ENCODE measurements at regions not wholly inside any gene's neighbourhood (a gene's known extent, or its start where the extent isn't known, plus 50 kb on each side); places are given as distances from the start of the nearest gene placed in this dataset.

DNA sequence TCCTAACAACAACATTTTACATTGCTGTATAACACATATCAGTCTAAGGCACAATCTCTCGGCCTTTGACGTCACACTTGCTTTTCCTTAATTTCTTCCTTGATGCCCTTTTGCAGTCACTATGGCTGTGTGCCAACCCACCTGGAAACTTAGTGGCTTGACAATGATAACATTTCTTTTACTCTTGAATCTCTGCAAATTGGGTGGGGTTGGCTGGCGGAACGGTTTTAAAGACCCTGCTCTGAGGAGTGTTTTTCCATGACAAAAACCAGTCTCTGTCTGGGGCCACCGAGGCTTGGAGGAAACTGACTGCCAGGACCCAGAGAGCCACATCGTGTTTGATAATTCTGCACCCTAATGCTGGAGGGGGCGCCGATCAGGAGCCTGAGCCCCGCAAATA lies 115.6 kb downstream of the KLF13 start:
- Histone ChIP-seq H3K4me3 (ENCODE audit: low read depth, low read length) (no peak overlapping the region), H3K9ac (ENCODE audit: low read length) (no peak overlapping the region), H3K27me3 (ENCODE audit: control insufficient read depth, insufficient read depth, low read length) (peaks cover 20% of the 10 kb centered on the region), H3K9me3 (ENCODE audit: control insufficient read depth, insufficient read depth, low read depth, low read length) (no peaks in the 10 kb centered on the region), H3K27ac (ENCODE audit: low read depth, low read length) (no peak overlapping the region), H3K36me3 (ENCODE audit: control insufficient read depth, insufficient read depth, low read length) (no peaks in the 10 kb centered on the region), H3K4me1 (ENCODE audit: control insufficient read depth, insufficient read depth, low read length) (peaks cover 15% of the 10 kb centered on the region)

DNA sequence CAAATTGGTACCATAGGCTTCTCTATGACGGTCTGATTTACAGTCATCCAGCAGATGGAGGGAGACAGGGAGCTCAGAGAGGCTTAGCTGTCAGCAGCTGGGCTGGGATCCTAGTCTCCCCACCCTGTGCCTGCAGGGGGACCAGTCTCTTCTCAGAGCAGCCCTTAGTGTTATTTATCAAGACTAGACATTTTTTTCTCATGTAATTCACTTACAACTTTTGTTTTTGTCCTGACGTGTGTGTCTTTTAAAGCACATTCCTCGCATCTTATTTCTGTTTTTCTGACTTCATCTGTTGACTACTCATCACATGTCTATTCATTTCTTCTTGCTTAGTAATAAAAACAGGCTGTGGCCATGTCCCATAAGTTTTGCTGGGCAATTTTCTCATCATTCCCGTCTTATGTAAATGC lies 116.1 kb downstream of the KLF13 start:
- Histone ChIP-seq H3K27ac (ENCODE audit: low read depth, low read length) (no peak overlapping the region), H3K9me3 (ENCODE audit: control insufficient read depth, insufficient read depth, low read depth, low read length) (no peaks in the 10 kb centered on the region), H3K27me3 (ENCODE audit: control insufficient read depth, insufficient read depth, low read length) (peaks cover 20% of the 10 kb centered on the region), H3K36me3 (ENCODE audit: control insufficient read depth, insufficient read depth, low read length) (no peaks in the 10 kb centered on the region), H3K4me1 (ENCODE audit: control insufficient read depth, insufficient read depth, low read length) (peaks cover 15% of the 10 kb centered on the region), H3K9ac (ENCODE audit: low read length) (no peak overlapping the region), H3K4me3 (ENCODE audit: low read depth, low read length) (no peak overlapping the region)

DNA sequence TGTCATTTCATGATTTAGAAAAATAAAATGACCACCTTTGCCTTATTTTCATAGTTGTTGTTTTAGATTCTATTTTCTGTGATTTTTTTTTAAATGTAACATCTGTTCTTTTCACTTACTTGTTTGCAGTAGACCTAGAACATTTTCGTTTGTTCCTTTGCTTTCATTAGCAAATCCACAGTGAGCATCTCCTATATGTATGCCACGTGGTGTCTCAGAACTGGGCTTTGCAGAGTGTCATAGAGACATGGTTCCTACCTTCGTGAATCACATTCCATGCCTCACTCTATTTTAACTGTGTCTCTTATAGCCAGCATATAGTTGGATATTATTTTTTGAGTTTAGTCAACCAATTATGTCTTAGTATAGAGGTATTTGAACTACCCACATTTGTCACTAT lies 118.2 kb downstream of the KLF13 start:
- no peak overlapping the region for H3K27ac ChIP-seq (ENCODE audit: low read depth, low read length)
- H3K4me3 ChIP-seq (ENCODE audit: low read depth, low read length) = no peak overlapping the region
- H3K27me3 ChIP-seq (ENCODE audit: control insufficient read depth, insufficient read depth, low read length) = peaks cover 20% of the 10 kb centered on the region
- H3K4me1 ChIP-seq (ENCODE audit: control insufficient read depth, insufficient read depth, low read length) = peaks cover 15% of the 10 kb centered on the region
- no peaks in the 10 kb centered on the region for H3K9me3 ChIP-seq (ENCODE audit: control insufficient read depth, insufficient read depth, low read depth, low read length)
- H3K9ac ChIP-seq (ENCODE audit: low read length) = no peak overlapping the region
- H3K36me3 ChIP-seq (ENCODE audit: control insufficient read depth, insufficient read depth, low read length) = no peaks in the 10 kb centered on the region

DNA sequence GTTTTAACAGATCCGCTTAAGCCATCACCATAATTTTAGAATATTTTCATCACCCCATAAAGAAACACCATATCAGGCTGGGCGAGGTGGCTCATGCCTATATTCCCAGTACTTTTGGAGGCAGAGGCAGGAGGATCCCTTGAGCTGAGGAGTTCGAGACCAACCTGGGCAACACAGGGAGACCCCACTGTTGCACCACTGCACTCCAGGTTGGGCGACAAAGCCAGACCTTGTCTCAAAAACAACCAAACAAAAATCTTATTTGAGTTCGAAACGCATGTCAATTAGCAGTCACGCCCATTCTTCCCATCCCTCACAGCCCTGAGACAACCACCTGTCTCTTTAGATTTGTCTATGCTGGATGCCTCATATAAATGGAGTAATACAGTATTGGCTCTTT lies 119.9 kb downstream of the KLF13 start:
- H3K4me3 ChIP-seq (ENCODE audit: low read depth, low read length) = no peak overlapping the region
- H3K9ac ChIP-seq (ENCODE audit: low read length) = no peak overlapping the region

DNA sequence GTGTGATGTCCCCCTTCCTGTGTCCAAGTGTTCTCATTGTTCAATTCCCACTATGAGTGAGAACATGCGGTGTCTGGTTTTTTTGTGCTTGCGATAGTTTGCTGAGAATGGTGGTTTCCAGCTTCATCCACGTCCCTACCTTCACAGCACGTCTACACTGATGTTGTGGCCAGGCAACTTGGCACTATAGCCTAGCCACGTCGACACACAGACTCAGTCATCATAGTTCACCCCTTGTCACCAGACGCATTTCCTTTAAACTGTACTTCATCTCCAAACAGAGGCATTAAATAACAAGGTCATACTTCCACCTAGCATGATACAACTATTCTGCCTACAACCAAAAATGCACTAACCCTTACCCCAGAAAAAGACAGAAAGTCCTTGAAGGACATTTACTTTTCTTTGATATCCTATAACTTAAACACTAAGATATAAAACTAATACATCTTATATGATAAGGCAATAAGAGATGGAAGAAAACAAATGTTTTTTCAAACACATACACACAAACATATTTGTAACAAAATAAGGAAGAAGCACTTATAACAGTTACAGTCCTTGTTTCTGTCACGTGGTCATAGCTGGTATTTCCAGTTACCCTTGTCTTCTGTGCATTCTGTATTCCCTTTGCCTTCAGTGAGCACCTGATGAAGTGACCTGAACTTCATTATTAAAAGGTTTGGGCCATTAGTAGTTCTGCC lies 121.4 kb downstream of the KLF13 start:
- Histone ChIP-seq H3K4me1 (ENCODE audit: control insufficient read depth, insufficient read depth, low read length) (no peaks in the 10 kb centered on the region), H3K9me3 (ENCODE audit: control insufficient read depth, insufficient read depth, low read depth, low read length) (no peaks in the 10 kb centered on the region), H3K4me3 (ENCODE audit: low read depth, low read length) (no peak overlapping the region), H3K9ac (ENCODE audit: low read length) (no peak overlapping the region), H3K27ac (ENCODE audit: low read depth, low read length) (no peak overlapping the region), H3K27me3 (ENCODE audit: control insufficient read depth, insufficient read depth, low read length) (no peaks in the 10 kb centered on the region), H3K36me3 (ENCODE audit: control insufficient read depth, insufficient read depth, low read length) (no peaks in the 10 kb centered on the region)

More for the DNA sequence above, 119.9 kb downstream of the KLF13 start:
- Histone ChIP-seq H3K4me1 (ENCODE audit: control insufficient read depth, insufficient read depth, low read length) (peaks cover 10% of the 10 kb centered on the region; the same call in 1 of the 2 replicates), H3K36me3 (ENCODE audit: control insufficient read depth, insufficient read depth, low read length) (no peaks in the 10 kb centered on the region), H3K27ac (ENCODE audit: low read depth, low read length) (no peak overlapping the region), H3K9me3 (ENCODE audit: control insufficient read depth, insufficient read depth, low read depth, low read length) (no peaks in the 10 kb centered on the region), H3K27me3 (ENCODE audit: control insufficient read depth, insufficient read depth, low read length) (peaks cover 7% of the 10 kb centered on the region)

DNA sequence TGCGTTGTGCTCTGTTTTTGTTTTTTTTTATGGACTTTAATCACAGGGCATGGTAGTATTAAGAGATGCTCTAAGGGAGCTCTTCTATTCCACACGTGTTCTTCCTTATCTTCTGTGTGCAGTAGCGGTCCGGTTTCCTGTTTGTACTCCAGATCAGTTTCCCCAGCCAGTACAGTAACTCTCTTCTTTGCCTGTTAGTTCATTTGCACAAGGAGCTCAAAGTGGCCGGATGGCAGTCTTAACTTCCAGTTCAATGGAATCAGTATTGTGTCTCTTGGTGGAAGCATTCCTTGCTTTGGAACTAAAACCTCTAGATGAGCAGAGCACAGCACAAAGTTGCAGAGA lies 122.0 kb downstream of the KLF13 start:
- Histone ChIP-seq H3K4me3 (ENCODE audit: low read depth, low read length) (no peak overlapping the region), H3K36me3 (ENCODE audit: control insufficient read depth, insufficient read depth, low read length) (no peaks in the 10 kb centered on the region), H3K27ac (ENCODE audit: low read depth, low read length) (no peak overlapping the region), H3K9me3 (ENCODE audit: control insufficient read depth, insufficient read depth, low read depth, low read length) (no peaks in the 10 kb centered on the region), H3K27me3 (ENCODE audit: control insufficient read depth, insufficient read depth, low read length) (no peaks in the 10 kb centered on the region), H3K9ac (ENCODE audit: low read length) (no peak overlapping the region), H3K4me1 (ENCODE audit: control insufficient read depth, insufficient read depth, low read length) (no peaks in the 10 kb centered on the region)

DNA sequence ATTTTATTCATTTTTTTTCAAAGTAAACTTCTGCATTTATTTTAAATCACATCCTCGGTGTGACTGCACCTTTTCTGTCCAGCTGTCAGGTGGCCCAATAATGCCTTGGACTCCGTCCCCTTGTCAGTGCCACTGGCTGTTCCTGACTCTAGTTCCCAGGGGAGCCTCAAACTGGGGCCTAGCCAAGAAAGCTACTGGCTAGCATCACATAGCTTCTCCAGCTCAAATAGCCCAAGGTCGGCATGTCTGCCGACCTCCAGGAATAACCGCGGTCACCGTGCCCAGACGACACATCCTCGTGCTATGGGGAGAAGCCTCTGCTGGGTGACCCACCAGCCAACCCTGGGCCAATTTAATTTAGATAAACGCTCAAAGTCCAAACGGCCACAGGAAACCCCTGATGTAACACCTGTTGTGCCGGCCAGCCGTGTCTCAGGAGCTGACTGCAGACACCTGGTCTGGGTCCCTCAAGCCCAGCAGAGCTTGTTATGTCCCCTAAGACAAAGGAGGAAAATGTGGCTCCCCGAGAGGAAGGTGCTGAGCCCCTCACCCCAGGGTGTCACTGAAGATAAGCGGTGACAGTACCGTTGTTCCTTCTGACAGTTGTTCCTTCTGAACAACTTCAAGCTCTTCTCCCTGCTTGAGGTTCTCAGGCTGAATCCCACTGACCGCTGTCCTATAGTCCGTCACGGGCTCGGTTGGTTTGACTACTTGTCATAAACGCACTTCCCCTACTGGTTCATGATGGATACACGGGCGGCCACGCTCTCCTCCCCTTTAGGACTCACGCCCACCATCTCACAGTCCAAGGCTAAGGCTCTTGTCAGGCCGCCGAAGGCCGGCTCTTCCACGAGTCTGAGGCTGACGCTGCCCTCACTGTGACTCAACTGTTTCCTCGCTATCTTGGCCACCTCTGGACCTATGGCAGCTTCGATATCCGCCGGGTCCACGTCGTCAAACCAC lies 126.2 kb downstream of the KLF13 start:
- Histone ChIP-seq H3K36me3 (ENCODE audit: control insufficient read depth, insufficient read depth, low read length) (no peaks in the 10 kb centered on the region), H3K4me1 (ENCODE audit: control insufficient read depth, insufficient read depth, low read length) (no peaks in the 10 kb centered on the region), H3K27ac (ENCODE audit: low read depth, low read length) (no peak overlapping the region), H3K9me3 (ENCODE audit: control insufficient read depth, insufficient read depth, low read depth, low read length) (no peaks in the 10 kb centered on the region), H3K4me3 (ENCODE audit: low read depth, low read length) (no peak overlapping the region), H3K27me3 (ENCODE audit: control insufficient read depth, insufficient read depth, low read length) (no peaks in the 10 kb centered on the region), H3K9ac (ENCODE audit: low read length) (no peak overlapping the region)

DNA sequence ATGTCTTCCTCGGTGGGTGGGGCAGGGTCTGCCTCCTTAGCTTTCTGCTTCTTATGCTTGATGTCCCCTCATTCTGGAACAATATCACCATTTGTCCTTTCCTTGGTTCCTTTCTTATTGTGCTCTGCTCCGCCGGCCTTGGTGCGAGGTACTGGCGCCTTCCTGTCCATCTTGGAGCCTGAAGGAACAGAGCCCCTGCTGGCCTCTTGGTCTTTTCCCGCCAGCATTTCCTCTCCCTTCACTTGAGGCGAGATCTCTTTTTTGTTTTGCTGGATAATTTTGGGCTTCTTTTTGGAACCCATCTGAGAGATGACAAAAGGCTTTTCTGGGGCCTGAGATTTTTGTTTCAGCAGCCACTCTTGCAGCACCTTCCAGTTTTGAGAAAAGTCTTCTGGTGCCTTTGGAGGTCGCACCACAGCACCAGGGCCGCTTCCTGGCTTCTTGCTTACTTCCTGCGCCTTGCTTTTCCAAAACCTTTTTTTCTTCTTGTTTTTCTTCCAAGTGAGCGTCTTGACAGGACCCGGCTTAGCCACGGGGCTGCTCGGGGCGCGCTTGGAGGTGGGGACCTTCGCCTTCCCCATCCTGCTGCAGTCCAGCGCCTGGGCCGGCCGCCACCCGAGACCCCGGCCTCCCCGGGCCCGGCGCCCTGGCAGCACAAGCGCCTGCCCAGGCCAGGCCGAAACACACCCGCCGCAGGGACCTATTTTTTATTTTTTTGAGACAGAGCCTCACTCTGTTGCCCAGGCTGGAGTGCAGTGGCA lies 127.1 kb downstream of the KLF13 start:
- Histone ChIP-seq H3K4me1 (ENCODE audit: control insufficient read depth, insufficient read depth, low read length) (no peaks in the 10 kb centered on the region), H3K4me3 (ENCODE audit: low read depth, low read length) (no peak overlapping the region), H3K36me3 (ENCODE audit: control insufficient read depth, insufficient read depth, low read length) (no peaks in the 10 kb centered on the region), H3K9me3 (ENCODE audit: control insufficient read depth, insufficient read depth, low read depth, low read length) (no peaks in the 10 kb centered on the region), H3K27me3 (ENCODE audit: control insufficient read depth, insufficient read depth, low read length) (no peaks in the 10 kb centered on the region), H3K9ac (ENCODE audit: low read length) (no peak overlapping the region), H3K27ac (ENCODE audit: low read depth, low read length) (no peak overlapping the region)

DNA sequence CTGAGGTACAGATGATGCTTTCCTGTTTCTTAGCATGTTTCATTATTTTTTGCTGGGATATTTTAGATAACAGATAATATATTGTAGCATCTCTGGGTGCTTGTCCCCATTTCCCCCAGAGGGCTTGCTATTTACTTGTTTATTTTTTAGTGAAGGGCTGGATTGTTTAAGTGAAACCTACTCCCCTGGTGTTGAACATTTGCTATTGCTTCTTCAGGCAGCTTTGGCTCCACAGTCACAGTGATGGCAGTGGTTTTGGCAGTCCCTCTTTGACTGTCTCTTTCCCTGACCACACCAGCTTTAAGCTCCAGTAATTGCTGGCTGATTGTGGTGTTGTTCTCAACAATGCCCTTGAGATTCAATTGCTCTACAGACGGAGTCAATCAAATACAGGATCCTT lies 128.9 kb downstream of the KLF13 start:
- no peaks in the 10 kb centered on the region for H3K4me1 ChIP-seq (ENCODE audit: control insufficient read depth, insufficient read depth, low read length)
- no peaks in the 10 kb centered on the region for H3K27me3 ChIP-seq (ENCODE audit: control insufficient read depth, insufficient read depth, low read length)
- H3K9ac ChIP-seq (ENCODE audit: low read length) = no peak overlapping the region
- no peaks in the 10 kb centered on the region for H3K9me3 ChIP-seq (ENCODE audit: control insufficient read depth, insufficient read depth, low read depth, low read length)
- no peaks in the 10 kb centered on the region for H3K36me3 ChIP-seq (ENCODE audit: control insufficient read depth, insufficient read depth, low read length)
- no peak overlapping the region for H3K27ac ChIP-seq (ENCODE audit: low read depth, low read length)
- H3K4me3 ChIP-seq (ENCODE audit: low read depth, low read length) = no peak overlapping the region

DNA sequence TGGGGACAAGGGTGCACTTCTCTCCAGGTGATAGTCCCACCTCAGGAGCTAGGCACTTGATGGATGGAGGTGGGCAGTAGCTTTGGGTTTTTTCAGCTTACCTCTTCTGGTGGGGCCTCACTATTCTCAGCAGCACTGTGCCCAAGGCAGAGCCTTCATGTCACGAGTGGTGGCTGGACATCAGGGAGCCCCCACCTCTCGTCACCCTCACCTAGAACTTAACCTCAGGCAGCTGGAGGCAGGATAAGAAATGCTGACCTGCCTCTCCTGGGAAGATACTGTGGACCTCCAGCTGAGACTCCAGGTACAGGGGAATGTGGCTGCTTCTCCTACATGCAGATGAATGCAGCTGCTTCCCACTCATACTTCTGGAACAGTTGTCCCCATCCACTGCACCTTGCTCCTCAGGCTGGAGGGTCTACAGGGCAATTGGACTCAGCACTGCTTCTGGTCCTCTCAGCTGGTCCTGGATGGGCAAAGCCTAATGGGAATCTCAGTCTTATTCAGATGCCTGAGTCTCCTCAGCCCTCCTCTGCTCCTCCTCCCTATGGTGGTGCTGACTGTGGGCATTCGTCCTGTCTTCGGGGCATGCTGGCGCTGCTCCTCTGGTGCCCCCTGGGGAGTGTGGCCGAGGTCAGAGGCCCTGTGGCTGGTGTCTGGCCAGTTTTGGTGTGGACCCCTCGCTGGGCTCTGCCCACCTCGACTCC lies 129.9 kb downstream of the KLF13 start:
- H3K4me1 ChIP-seq (ENCODE audit: control insufficient read depth, insufficient read depth, low read length) = no peaks in the 10 kb centered on the region
- H3K4me3 ChIP-seq (ENCODE audit: low read depth, low read length) = no peak overlapping the region
- H3K27me3 ChIP-seq (ENCODE audit: control insufficient read depth, insufficient read depth, low read length) = no peaks in the 10 kb centered on the region
- H3K9me3 ChIP-seq (ENCODE audit: control insufficient read depth, insufficient read depth, low read depth, low read length) = no peaks in the 10 kb centered on the region
- H3K27ac ChIP-seq (ENCODE audit: low read depth, low read length) = no peak overlapping the region
- H3K9ac ChIP-seq (ENCODE audit: low read length) = no peak overlapping the region
- H3K36me3 ChIP-seq (ENCODE audit: control insufficient read depth, insufficient read depth, low read length) = no peaks in the 10 kb centered on the region
